Right lung (tissue), 2 donors: ENCODE measurements at regions not wholly inside any gene's neighbourhood (a gene's known extent, or its start where the extent isn't known, plus 50 kb on each side); places are given as distances from the start of the nearest gene placed in this dataset.
"Not testable (repeated sequence)": the region's sequence is repeated elsewhere in the genome, so short reads cannot be mapped to it uniquely, and the experiment has no call there.

Source experiments
- DNase-seq, 2 donors: peaks; one replicate each; pipeline ENCODE4 v3.0.0-alpha.2; 2013

DNA sequence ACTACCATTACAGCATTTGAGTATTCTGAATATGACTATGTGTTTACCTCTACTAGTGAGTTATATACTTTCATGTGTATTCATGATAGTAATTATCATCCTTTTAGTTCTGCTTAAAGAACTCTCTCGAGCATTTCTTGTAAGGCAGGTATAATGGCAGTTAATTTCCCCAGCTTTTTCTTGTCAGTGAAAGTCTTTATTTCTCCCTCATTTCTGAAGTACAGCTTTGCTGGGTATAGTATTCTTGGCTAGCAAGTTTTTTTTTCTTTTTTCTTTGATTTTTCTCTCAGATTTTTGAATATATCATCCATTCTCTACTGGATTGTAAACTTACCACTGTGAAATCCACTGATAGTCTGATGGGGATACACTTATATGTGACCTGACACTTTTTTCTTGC, 165.9 kb upstream of the ARHGAP5 start:
- no peak for DNase-seq

DNA sequence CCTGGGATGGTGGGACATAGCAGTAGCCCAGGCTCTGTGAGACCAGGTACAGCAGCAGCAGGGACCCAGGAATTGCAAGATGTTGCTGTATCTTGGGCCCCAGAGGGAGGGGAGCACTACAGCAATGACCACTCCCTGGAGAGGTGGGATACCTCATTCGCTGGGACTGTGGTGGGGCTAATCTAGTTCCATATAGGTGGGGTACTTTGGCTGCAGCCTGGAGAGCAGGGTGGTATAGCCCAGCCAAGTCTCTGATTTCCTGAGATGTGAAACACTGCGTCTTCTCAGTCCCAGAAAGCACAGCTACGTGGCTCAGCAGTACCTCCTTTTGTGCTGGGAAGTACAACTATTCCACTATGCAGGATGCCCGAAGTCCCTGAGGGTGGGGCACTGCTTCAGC, 163.7 kb upstream of the ARHGAP5 start:
- DNase-seq: no peak

DNA sequence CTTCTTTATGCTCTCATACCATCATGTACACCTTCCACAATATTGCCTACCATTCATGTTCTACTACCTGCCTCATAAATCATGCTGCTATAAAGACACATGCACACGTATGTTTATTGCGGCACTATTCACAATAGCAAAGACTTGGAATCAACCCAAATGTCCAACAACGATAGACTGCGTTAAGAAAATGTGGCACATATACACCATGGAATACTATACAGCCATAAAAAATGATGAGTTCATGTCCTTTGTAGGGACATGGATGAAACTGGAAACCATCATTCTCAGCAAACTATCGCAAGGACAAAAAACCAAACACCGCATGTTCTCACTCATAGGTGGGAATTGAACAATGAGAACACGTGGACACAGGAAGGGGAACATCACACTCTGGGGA, 158.8 kb upstream of the ARHGAP5 start:
- DNase-seq: not testable (repeated sequence)

DNA sequence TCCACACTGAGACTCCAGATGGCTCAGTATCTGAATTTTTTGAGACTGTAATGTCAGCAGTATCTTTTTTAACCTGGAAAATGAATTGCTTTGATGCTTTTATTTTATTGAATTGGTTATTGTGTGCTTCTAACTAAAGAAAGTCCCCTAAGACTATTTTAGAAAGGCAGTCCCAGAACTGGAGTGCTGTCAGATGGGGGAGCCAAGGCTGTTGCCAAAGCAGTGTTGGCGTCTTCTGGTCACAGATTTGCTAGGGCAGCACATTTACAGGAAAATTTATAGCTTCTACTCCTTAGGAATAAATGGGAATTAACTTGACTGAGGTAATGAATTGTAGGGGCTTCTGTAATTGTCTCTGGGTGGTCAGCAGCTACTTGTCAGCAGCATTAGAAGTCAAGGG, 157.1 kb upstream of the ARHGAP5 start:
- DNase-seq: no peak

GRCh38 chr14:31920989-31921650, 156.0 kb upstream of the ARHGAP5 start:
- DNase-seq: no peak

DNA sequence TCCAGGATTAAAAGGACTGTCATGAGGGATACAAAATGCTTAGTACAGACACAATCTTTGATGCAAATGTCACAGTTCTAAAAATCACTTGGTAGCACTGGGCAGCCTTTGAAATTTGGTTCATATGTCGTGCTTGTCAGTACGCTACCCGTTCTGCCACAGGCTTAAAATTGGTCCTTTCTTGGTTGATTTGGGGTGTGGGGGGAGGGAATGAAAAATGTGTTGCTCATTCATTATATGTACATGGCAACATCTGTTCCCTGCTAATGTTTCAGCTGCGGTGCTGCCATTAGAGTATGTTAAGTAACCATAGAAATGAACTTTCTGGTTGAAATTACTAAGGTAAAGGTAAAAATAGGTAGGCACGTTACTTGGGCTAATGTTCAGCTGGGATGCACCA, 155.4 kb upstream of the ARHGAP5 start:
- no peak for DNase-seq

DNA sequence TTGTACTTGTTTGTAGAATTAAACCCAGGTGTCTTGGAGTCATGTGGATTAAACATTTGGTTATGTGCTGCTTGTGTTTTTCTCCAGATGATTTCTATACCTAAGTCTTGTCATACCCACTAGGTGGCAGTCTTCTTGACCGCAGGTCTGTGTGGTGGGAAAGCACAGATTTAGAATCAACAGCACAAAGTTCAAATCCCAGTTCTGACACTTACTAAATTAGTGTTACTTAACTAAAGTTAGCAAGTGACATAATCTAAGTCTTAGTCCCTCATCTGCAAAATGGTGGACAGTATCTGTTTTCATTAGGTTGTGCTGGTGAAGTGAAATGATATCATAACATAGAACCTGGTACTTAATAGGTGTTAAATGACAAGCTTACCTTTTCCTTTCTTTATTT, 151.0 kb upstream of the ARHGAP5 start:
- DNase-seq: no peak

DNA sequence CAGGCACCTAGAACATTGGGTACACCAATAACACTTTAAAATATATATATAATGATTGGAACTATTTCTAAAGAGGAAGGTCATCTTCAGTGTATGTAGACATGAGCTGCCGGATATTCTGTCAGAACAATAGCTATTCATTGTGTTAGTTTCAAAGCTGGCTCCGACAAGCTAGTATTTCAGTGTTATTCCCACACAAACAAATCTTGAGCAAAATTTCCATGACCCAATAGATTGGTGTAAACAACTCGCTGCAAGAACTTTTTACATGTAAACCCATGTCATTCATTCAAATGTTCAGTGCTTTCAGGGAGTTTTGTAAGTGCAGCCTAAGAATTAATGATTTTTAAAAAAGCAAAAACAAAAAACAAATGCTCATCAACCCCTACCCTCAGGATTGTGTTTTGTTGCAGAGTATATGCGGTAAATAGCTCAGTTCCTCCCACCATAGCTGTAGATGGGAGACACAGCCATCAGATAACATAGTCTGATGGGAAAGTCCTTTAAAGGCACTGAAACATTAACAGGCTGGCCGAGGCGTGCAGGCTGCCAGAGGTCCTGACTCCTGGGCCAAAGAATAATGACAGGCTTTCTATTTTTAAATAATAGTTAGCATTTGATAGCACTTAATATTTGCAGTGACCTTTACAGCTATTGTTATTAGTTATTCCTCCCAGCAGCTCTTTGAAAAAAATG, 150.3 kb upstream of the ARHGAP5 start:
- DNase-seq: peak in 1 of 2 donors; percentile 37

- peak; percentile 28 to 37 for DNase-seq
Measured at GRCh38 chr14:31927348-31927832, 149.7 kb upstream of the ARHGAP5 start.

GRCh38 chr14:31930070-31930469, 147.0 kb upstream of the ARHGAP5 start:
- no peak for DNase-seq

GRCh38 chr14:31930493-31931240, 146.4 kb upstream of the ARHGAP5 start:
- no peak for DNase-seq

- no peak for DNase-seq
Measured at GRCh38 chr14:31932675-31933074, 144.4 kb upstream of the ARHGAP5 start.

DNA sequence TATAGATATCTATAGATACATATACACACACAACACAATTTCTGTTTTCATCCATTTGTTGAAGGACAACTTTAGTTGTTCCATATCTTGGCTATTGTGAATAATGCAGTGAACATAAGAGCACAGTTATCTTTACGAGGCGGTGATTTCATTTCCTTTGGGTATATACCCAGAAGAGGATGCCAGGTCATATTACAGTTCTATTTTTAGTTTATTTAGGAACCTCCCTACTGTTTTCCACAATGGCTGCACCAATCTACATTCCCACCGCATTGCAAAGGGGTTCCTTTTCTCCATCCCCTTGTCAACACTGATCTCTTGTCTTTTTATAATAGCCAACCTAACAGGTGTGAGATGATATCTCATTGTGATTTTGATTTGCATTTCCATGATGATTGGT, 143.4 kb upstream of the ARHGAP5 start:
- no peak for DNase-seq

- DNase-seq: peak; percentile 45 to 64
Measured at GRCh38 chr14:31934767-31935266, 142.3 kb upstream of the ARHGAP5 start.

DNA sequence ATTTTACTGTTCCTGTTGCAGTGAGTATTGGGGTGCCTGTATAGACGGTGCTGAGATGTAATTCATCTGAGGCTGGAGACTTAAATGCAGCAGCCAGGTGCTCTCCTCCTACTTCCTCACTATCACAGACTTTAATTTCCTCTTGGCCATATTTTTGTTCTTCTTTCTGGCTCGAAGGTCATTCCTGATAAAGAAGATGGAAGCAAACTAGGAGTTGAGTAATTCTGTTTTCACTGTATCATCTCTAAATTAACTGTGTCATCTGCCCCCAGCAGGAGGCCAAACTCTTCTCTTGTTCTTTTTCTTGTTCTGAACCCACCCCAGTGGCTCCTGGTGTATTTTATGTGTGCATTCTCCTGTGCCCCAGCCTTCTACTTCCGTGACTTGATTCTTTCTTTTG, 141.7 kb upstream of the ARHGAP5 start:
- DNase-seq: no peak

DNA sequence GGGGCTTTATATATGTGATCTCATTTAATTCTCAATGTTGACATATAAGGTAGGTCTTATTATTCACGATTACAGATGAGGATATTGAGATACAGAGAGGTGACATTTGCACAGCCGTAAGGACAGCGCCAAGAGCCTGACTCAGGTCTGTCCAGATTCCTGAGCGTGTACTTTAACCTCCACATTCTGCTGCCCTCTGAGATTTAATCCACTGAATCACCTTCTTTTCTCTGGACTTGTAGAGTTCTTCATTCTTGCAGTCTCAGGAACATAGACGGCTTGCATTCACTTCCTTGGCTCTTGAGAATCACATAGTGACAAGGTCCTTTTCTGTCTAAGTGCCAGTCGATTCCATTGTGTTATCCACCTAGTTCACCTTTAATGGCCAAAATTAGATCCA, 141.0 kb upstream of the ARHGAP5 start:
- DNase-seq: no peak

GRCh38 chr14:31937730-31938346, 139.3 kb upstream of the ARHGAP5 start:
- no peak for DNase-seq

GRCh38 chr14:31939934-31940333, 137.2 kb upstream of the ARHGAP5 start:
- DNase-seq: no peak

GRCh38 chr14:31941487-31941886, 135.6 kb upstream of the ARHGAP5 start:
- no peak for DNase-seq

GRCh38 chr14:31942166-31942841, 134.8 kb upstream of the ARHGAP5 start:
- DNase-seq: no peak

DNA sequence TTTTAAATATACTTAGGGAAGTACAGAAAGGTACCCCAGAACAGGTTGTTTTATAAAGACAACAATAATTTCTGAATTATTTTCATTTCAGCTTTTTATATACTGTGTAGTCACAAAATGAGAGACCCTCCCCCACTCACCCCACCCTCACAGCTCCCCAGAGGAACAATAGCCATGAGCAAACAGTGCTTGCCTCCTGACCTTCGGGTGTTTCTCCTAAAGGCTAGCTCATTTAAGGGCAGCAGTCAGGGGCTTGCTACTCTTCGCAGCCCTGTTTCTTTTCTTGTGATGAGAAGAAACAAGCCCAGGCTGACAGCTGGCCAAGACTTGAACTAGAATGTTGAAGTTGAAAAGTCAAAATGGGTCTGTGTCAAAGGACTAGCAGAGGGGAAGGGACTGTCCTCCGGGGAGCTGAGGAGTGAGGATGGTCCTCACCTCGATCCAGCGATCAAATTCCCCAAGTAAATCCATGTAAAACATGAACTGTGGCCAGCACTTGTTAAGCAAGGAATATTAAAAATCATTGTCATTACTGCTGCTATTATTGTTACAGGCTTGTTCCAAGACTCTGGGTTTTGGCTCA, 133.8 kb upstream of the ARHGAP5 start:
- no peak for DNase-seq
